Colonic mucosa (tissue), 4 donors: ENCODE measurements at regions not wholly inside any gene's neighbourhood (a gene's known extent, or its start where the extent isn't known, plus 50 kb on each side); places are given as distances from the start of the nearest gene placed in this dataset.
A peak's percentile ranks its signal among the peaks of the same experiment; 100 is the strongest.

Experiments
- DNase-seq: peaks from one replicate; pipeline ENCODE4 v3.0.0-alpha.2; 2020
- H3K27ac ChIP-seq: fragments of 200-600 bp; one replicate; pipeline ENCODE4 v1.8.0; 2021
- H3K27me3 ChIP-seq: fragments of 200-600 bp; one replicate; pipeline ENCODE4 v1.8.0; 2021
- H3K36me3 ChIP-seq: fragments of 200-600 bp; one replicate; pipeline ENCODE4 v1.8.0; 2021
- H3K4me1 ChIP-seq: fragments of 200-600 bp; one replicate; pipeline ENCODE4 v1.8.0; 2021; ENCODE audit warnings: mild to moderate bottlenecking
- H3K4me3 ChIP-seq: fragments of 200-600 bp; one replicate; pipeline ENCODE4 v1.8.0; 2021
- H3K9ac ChIP-seq, 2 donors: one replicate each; pipeline ENCODE4 v1.7.0; 2013; ENCODE audit warnings: control low read depth in 2 of 2, low read depth in 2 of 2, low read length in 2 of 2
- H3K9me3 ChIP-seq: fragments of 200-600 bp; one replicate; pipeline ENCODE4 v1.8.0; 2021
- intact Hi-C: fragments of 100-400 bp; cut with DNase I; formaldehyde crosslinking; loops from one replicate; pipeline ENCODE4 v1.14.1; 2022
- TF ChIP-seq, protein P1 (sequence below): fragments of 200-600 bp; IDR thresholded peaks from one replicate; pipeline ENCODE4 v1.8.0; 2022; ENCODE audit warnings: antibody characterized with exemption, mild to moderate bottlenecking
- donor health status: healthy.
- donor health status: DM: no; HTN: no; CAD: no.
- donor health status: DM: no; HTN: no; CAD: no.

DNA sequence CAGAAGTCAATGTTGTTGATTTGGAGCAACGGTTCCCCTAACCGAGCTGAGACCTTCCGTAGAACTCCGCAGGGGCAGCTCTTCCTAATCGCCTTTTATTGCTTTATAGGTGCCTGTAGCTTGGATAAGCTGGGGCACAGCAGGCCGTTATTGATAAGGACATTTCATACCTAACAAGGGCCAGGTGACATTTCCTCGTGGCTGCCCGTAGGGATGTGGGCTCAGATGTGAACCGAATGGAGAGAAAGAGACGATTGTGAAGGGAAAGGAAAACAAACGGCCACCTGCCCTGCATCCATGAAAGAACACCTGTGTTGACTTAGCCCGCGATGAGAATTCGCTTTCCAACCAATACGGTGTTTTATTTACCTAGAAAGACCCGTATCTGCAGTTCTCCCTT is 53.3 kb upstream of the DACT2 start:
- intact Hi-C loops = no loop called here
- Histone ChIP-seq H3K36me3 (no peaks in the 10 kb centered on the region), H3K4me1 (no peaks in the 10 kb centered on the region), H3K9me3 (no peaks in the 10 kb centered on the region), H3K9ac (no peak overlapping the region), H3K27me3 (no peaks in the 10 kb centered on the region), H3K27ac (no peak overlapping the region), H3K4me3 (no peak overlapping the region)
- peak; percentile 43 for DNase-seq
- TF ChIP-seq, protein P1, sequence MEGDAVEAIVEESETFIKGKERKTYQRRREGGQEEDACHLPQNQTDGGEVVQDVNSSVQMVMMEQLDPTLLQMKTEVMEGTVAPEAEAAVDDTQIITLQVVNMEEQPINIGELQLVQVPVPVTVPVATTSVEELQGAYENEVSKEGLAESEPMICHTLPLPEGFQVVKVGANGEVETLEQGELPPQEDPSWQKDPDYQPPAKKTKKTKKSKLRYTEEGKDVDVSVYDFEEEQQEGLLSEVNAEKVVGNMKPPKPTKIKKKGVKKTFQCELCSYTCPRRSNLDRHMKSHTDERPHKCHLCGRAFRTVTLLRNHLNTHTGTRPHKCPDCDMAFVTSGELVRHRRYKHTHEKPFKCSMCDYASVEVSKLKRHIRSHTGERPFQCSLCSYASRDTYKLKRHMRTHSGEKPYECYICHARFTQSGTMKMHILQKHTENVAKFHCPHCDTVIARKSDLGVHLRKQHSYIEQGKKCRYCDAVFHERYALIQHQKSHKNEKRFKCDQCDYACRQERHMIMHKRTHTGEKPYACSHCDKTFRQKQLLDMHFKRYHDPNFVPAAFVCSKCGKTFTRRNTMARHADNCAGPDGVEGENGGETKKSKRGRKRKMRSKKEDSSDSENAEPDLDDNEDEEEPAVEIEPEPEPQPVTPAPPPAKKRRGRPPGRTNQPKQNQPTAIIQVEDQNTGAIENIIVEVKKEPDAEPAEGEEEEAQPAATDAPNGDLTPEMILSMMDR = no peak

DNA sequence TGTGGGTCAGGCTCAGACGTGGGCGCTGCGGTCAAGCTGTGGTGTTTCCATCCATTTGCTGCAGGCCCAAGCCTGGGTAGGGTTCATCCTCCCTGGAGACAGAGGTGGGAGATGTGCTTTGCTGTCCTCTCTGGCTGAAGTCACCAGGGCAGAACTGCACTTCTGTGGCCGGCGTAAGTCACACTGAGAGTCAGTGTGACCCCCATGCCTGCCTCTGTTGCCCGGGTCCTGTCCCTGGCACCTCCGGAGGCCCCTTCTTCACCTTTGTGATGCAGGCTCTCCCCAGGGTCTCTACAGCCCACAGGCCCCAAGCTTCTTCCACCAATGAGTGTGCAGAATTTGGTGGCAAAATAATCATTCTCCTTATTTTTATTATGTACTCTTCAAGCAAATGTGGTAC is 53.8 kb upstream of the DACT2 start:
- Histone ChIP-seq H3K27me3 (no peaks in the 10 kb centered on the region), H3K9ac (no peak overlapping the region), H3K27ac (no peak overlapping the region), H3K4me1 (no peaks in the 10 kb centered on the region), H3K4me3 (no peak overlapping the region), H3K36me3 (no peaks in the 10 kb centered on the region), H3K9me3 (no peaks in the 10 kb centered on the region)
- TF ChIP-seq, protein P1 = no peak
- no peak for DNase-seq
- intact Hi-C loops = no loop called here

DNA sequence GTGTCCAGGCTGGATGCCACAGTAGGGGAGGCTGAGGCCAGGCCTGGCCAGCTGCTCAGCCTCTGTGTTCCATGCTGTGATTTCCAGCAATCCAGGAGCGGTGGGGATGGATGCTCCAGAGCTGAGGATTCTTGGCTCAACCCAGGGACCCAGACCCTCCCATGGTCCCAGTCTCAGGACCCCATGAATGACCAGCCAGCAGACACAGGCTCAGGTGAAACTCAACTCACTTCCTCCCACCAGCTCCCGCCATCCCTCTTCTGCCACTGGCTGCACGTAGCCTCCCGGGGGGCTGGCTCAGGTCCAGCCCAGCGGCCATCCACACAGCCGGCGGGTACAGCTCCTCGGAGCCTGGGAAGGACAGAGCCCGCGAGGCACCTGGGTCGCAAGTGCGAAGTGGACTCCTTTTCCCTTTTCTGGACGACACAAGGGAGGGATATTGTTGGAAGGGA is 54.5 kb upstream of the DACT2 start:
- DNase-seq = no peak
- no peaks in the 10 kb centered on the region for H3K36me3 ChIP-seq
- H3K27me3 ChIP-seq = no peaks in the 10 kb centered on the region
- H3K9ac ChIP-seq = no peak overlapping the region
- TF ChIP-seq, protein P1 = no peak
- H3K9me3 ChIP-seq = no peaks in the 10 kb centered on the region
- intact Hi-C loops = no loop called here
- H3K27ac ChIP-seq = no peak overlapping the region
- H3K4me1 ChIP-seq = no peaks in the 10 kb centered on the region
- H3K4me3 ChIP-seq = no peak overlapping the region

DNA sequence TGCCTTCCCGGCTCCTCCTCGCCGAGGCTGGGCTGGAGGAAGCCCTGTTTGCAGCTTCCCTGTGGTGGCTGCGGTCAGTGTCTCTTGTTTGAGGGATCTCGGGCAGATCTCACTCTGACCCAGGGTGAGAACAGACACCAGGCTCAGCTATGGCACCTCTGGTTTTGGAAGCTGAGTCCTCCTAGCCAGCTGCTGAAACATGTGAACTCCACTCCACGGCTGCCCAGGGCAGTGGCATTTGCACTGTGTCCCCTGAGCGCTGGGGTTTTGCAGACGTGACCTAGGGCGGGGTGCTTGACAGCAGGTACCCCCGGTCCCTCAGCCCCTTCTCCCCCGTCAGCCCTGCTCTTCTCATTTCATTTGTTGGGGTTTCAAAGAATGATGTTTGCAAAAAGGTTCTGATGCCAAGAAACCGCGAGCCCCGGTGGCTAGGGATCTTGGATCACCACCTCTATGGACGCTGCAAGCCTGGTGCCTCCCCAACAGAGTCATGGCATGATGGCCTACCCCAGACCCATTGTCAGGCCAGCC is 55.0 kb upstream of the DACT2 start:
- DNase-seq = no peak
- no peaks in the 10 kb centered on the region for H3K9me3 ChIP-seq
- no peaks in the 10 kb centered on the region for H3K27me3 ChIP-seq
- TF ChIP-seq, protein P1 = no peak
- intact Hi-C loops = no loop called here
- no peak overlapping the region for H3K4me3 ChIP-seq
- no peaks in the 10 kb centered on the region for H3K4me1 ChIP-seq
- H3K9ac ChIP-seq = no peak overlapping the region
- no peaks in the 10 kb centered on the region for H3K36me3 ChIP-seq
- H3K27ac ChIP-seq = no peak overlapping the region

DNA sequence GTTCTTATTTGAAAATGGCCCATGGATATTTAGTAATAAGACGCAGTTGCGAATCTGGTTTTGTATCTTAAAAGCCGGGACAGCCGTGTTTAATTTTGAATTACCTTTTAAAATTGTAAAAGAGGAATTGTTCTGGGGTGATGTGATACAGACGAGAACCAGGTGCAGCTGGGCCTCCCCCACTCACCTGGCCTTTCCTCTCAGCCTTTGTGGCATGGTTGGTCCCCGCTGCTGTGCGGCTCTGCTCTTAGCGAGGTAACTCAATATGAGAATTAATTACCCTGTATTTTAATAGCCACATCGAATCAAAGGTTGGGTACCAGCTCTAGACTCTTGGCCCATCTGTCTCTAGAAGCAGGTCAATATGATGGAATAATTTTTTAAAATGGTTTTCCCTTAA is 56.5 kb upstream of the DACT2 start:
- H3K4me3 ChIP-seq = no peak overlapping the region
- no peak for DNase-seq
- no peaks in the 10 kb centered on the region for H3K27me3 ChIP-seq
- TF ChIP-seq, protein P1 = no peak
- H3K4me1 ChIP-seq = no peaks in the 10 kb centered on the region
- no peak overlapping the region for H3K27ac ChIP-seq
- no peaks in the 10 kb centered on the region for H3K36me3 ChIP-seq
- intact Hi-C loops = no loop called here
- H3K9ac ChIP-seq = no peak overlapping the region
- no peaks in the 10 kb centered on the region for H3K9me3 ChIP-seq
